ENCODE measurements at regions not wholly inside any gene's neighbourhood (a gene's known extent, or its start where the extent isn't known, plus 50 kb on each side); places are given as distances from the start of the nearest gene placed in this dataset.

GRCh38 chr5:51095486-51095885, 287.8 kb upstream of the ISL1 start:
- TF ChIP-seq CTCF (IDR thresholded peaks at IDR 0.05; ENCODE audit: control extremely low read depth in 1 of 3, insufficient read depth in 1 of 3, low read depth in 1 of 3, low read length in 3 of 3), result no peak
- TF ChIP-seq TAF1 (IDR thresholded peaks at IDR 0.05; ENCODE audit: low read depth, low read length), result no peak
- TF ChIP-seq SIN3A (conservative IDR thresholded peaks at IDR 0.05 in 1 of 2, IDR thresholded peaks at IDR 0.05 in 1 of 2; ENCODE audit: low read depth in 1 of 2, low read length in 2 of 2), result no peak
- no peak for TF ChIP-seq CEBPB (IDR thresholded peaks at IDR 0.05; ENCODE audit: low read depth, low read length)
- no peak for TF ChIP-seq JUN (IDR thresholded peaks at IDR 0.05; ENCODE audit: low read depth, low read length)
- no peak for TF ChIP-seq POLR2AphosphoS5 (IDR thresholded peaks at IDR 0.05; ENCODE audit: low read depth, low read length)
- TF ChIP-seq POLR2A (IDR thresholded peaks at IDR 0.05; ENCODE audit: control extremely low read depth in 1 of 2, low read depth in 2 of 2, low read length in 2 of 2), result no peak
- no peak for TF ChIP-seq MAX (IDR thresholded peaks at IDR 0.05)
- no peak for TF ChIP-seq ASH2L (IDR thresholded peaks at IDR 0.05; ENCODE audit: low read length)
- TF ChIP-seq SP4 (IDR thresholded peaks at IDR 0.05; ENCODE audit: low read length), result no peak
- no peak for TF ChIP-seq CTBP2 (IDR thresholded peaks at IDR 0.05; ENCODE audit: borderline replicate concordance, insufficient read depth, insufficient read length, low read length)

Data from H1 (cell line).